A549 (cell line): ENCODE measurements at regions not wholly inside any gene's neighbourhood (a gene's known extent, or its start where the extent isn't known, plus 50 kb on each side); places are given as distances from the start of the nearest gene placed in this dataset.

Source experiments
- ATAC-seq, 2 experiments: fragments of 200-7000 bp in 1 of 2; fragments of >200 bp in 1 of 2; cut with Nextera tagmentation in 1 of 2; cut with Tn5 transposase in 1 of 2; 3 replicates each; pipeline versions ENCODE4 v1.8.0 to v1.9.1; 2018 to 2020; ENCODE audit warnings: mild to moderate bottlenecking in 1 of 2, moderate library complexity in 1 of 2
- CTCF ChIA-PET: fragments of 300-600 bp; sonication (Branson Sonifier 250); formaldehyde crosslinking; extraction: SDS; loops from one replicate; lab custom pipeline; 2021; ENCODE audit warnings: antibody characterized with exemption, inconsistent platforms; lab: Yijun Ruan, JAX
- POLR2A ChIA-PET: fragments of 350-600 bp; formaldehyde crosslinking; extraction: SDS; loops from one replicate; lab custom pipeline; 2021; ENCODE audit warnings: antibody characterized with exemption, inconsistent platforms; lab: Yijun Ruan, JAX
- DNase-seq, 2 experiments: peaks; one replicate each; pipeline versions ENCODE4 v3.0.0 to v3.0.0-alpha.2; 2011 to 2016; ENCODE audit warnings: low read depth in 1 of 2, low spot score in 1 of 2
- FAIRE-seq: peaks from 2 replicates; lab custom pipeline; 2011; peaks lifted over from hg19 to GRCh38; lab: Jason Lieb, UNC
- H3K27ac ChIP-seq, 2 experiments: fragments of >200 bp; sonication (Bioruptor Twin); formaldehyde crosslinking; 3 replicates each; pipeline ENCODE4 v1.5.1; 2016 to 2017
- H3K4me1 ChIP-seq: fragments of >200 bp; sonication (Bioruptor Twin); formaldehyde crosslinking; 3 replicates; pipeline ENCODE4 v1.6.1; 2016
- H3K4me2 ChIP-seq: fragments of >200 bp; sonication (Bioruptor Twin); formaldehyde crosslinking; 3 replicates; pipeline ENCODE4 v1.6.1; 2016
- H3K4me3 ChIP-seq: fragments of >200 bp; sonication (Bioruptor Twin); formaldehyde crosslinking; 3 replicates; pipeline ENCODE4 v1.5.1; 2016
- H3K9me3 ChIP-seq: fragments of >200 bp; sonication (Bioruptor Twin); formaldehyde crosslinking; 3 replicates; pipeline ENCODE4 v1.6.1; 2016
- BHLHE40 ChIP-seq: IDR thresholded peaks from 2 replicates; pipeline ENCODE4 v1.6.1; 2012; ENCODE audit warnings: low read depth, low read length, inconsistent platforms
- CBX8 ChIP-seq: fragments of 200-600 bp; sonication (generic); IDR thresholded peaks from 2 replicates; pipeline ENCODE4 v1.6.1; 2016
- FOSB ChIP-seq: fragments of 250-450 bp; sonication (Bioruptor Pico); IDR thresholded peaks from 2 replicates; pipeline ENCODE4 v1.5.0; 2020; ENCODE audit warnings: mild to moderate bottlenecking, moderate library complexity
- FOSL2 ChIP-seq, 2 experiments: fragments of 450-650 bp in 1 of 2; fragments of >200 bp in 1 of 2; sonication (Bioruptor Twin) in 1 of 2; formaldehyde crosslinking; IDR thresholded peaks; 2 replicates each; pipeline versions ENCODE4 v1.5.0 to v1.6.1; 2016 to 2020; ENCODE audit warnings: mild to moderate bottlenecking in 1 of 2, moderate library complexity in 1 of 2
- HEYL ChIP-seq: fragments of 250-450 bp; sonication (Bioruptor Pico); IDR thresholded peaks from 2 replicates; pipeline ENCODE4 v1.8.0; 2021; ENCODE audit warnings: mild to moderate bottlenecking, moderate library complexity
- HMGXB4 ChIP-seq: fragments of 250-450 bp; sonication (Bioruptor Pico); IDR thresholded peaks from 2 replicates; pipeline ENCODE4 v1.5.0; 2021; ENCODE audit warnings: mild to moderate bottlenecking, moderate library complexity, borderline replicate concordance
- HOXB13 ChIP-seq: fragments of 250-450 bp; sonication (Bioruptor Pico); IDR thresholded peaks from 2 replicates; pipeline ENCODE4 v1.5.0; 2020; ENCODE audit warnings: low read depth, mild to moderate bottlenecking, moderate library complexity
- HOXB5 ChIP-seq: fragments of 250-450 bp; sonication (Bioruptor Pico); IDR thresholded peaks from 2 replicates; pipeline ENCODE4 v1.5.0; 2020; ENCODE audit warnings: mild to moderate bottlenecking, moderate library complexity
- JUN ChIP-seq, 2 experiments: fragments of >200 bp; sonication (Bioruptor Twin); formaldehyde crosslinking; IDR thresholded peaks; 2 replicates in 1 of 2; 3 replicates in 1 of 2; pipeline ENCODE4 v1.6.1; 2016 to 2017
- JUNB ChIP-seq: fragments of >200 bp; sonication (Bioruptor Twin); formaldehyde crosslinking; IDR thresholded peaks from 2 replicates; pipeline ENCODE4 v1.6.1; 2016
- MYC ChIP-seq: IDR thresholded peaks from 2 replicates; pipeline ENCODE4 v1.6.1; 2012; ENCODE audit warnings: mild to moderate bottlenecking, inconsistent platforms, low read length, improper control_type of control experiment, borderline replicate concordance
- NFE2L2 ChIP-seq: fragments of 150-350 bp; conservative IDR thresholded peaks from 2 replicates; pipeline ENCODE4 v1.6.1; 2014; ENCODE audit warnings: low read length
- NPAS2 ChIP-seq: fragments of 250-450 bp; sonication (Bioruptor Pico); IDR thresholded peaks from 2 replicates; pipeline ENCODE4 v1.8.0; 2022; ENCODE audit warnings: mild to moderate bottlenecking, moderate library complexity, borderline replicate concordance
- RFX5 ChIP-seq: fragments of 450-650 bp; IDR thresholded peaks from 2 replicates; pipeline ENCODE4 v1.7.1; 2014; ENCODE audit warnings: antibody characterized with exemption, mild to moderate bottlenecking, moderate library complexity
- TFCP2L1 ChIP-seq: fragments of 250-450 bp; sonication (Bioruptor Pico); IDR thresholded peaks from 2 replicates; pipeline ENCODE4 v1.5.0; 2021; ENCODE audit warnings: mild to moderate bottlenecking
- TP53 ChIP-seq: fragments of 250-450 bp; sonication (Bioruptor Pico); IDR thresholded peaks from 2 replicates; pipeline ENCODE4 v1.5.0; 2021; ENCODE audit warnings: mild to moderate bottlenecking, moderate library complexity
- ZFP36 ChIP-seq: fragments of 450-650 bp; IDR thresholded peaks from 2 replicates; pipeline ENCODE4 v1.6.1; 2014; ENCODE audit warnings: borderline replicate concordance; ENCODE audit not compliant: partially characterized antibody
- WGBS: methylation state at CpG from one replicate; pipeline ENCODE4 v1.1.6; 2017; ENCODE audit errors: missing lambda C conversion rate; 5-methylcytosine and 5-hydroxymethylcytosine counted together
- TF ChIP-seq, protein P1 (sequence below): fragments of 200-600 bp; sonication (generic); IDR thresholded peaks from 2 replicates; pipeline ENCODE4 v1.6.1; 2016; ENCODE audit warnings: antibody characterized with exemption, mild to moderate bottlenecking, moderate library complexity
- TF ChIP-seq, protein P2 (sequence below): fragments of 150-350 bp; IDR thresholded peaks from 2 replicates; pipeline ENCODE4 v1.6.1; 2014; ENCODE audit warnings: low read depth, mild to moderate bottlenecking, low read length
- TF ChIP-seq, protein P3 (sequence below): fragments of >200 bp; sonication (Bioruptor Twin); formaldehyde crosslinking; IDR thresholded peaks from 3 replicates; pipeline ENCODE4 v1.5.1; 2016
- TF ChIP-seq, protein P4 (sequence below): fragments of 250-450 bp; sonication (Bioruptor Pico); IDR thresholded peaks from 2 replicates; pipeline ENCODE4 v1.5.0; 2020; ENCODE audit warnings: low read depth, mild to moderate bottlenecking, moderate library complexity

- DNase-seq (no peak), ATAC-seq (no peak), FAIRE-seq (no peak)
- H3K27ac ChIP-seq: no peak overlapping the region
- no peak overlapping the region for H3K4me3 ChIP-seq
- ChIA-PET POLR2A (no interaction called here), CTCF (interaction anchor here (1.3 kb wide), 1 partner anchor 288 kb away, joined by 4 read pairs; no protein-coding TSS in a partner anchor)
- TF ChIP-seq FOSB (CRISPR knock-in tag): no peak
- no peak overlapping the region for H3K4me2 ChIP-seq
- H3K4me1 ChIP-seq: no peaks in the 10 kb centered on the region
- no peaks in the 10 kb centered on the region for H3K9me3 ChIP-seq
- WGBS: 52% methylated on average over 6 of the region's 15 CpGs
Measured at GRCh38 chr22:49721211-49721763, 106.4 kb downstream of the BRD1 start.

- no peak for ATAC-seq
- CTCF ChIA-PET: interaction anchor here (1.3 to 1.9 kb wide), 2 partner anchors 15 to 287 kb away, joined by 4 read pairs; no protein-coding TSS in a partner anchor
Measured at GRCh38 chr22:49720279-49720959, 107.3 kb downstream of the BRD1 start.

DNA sequence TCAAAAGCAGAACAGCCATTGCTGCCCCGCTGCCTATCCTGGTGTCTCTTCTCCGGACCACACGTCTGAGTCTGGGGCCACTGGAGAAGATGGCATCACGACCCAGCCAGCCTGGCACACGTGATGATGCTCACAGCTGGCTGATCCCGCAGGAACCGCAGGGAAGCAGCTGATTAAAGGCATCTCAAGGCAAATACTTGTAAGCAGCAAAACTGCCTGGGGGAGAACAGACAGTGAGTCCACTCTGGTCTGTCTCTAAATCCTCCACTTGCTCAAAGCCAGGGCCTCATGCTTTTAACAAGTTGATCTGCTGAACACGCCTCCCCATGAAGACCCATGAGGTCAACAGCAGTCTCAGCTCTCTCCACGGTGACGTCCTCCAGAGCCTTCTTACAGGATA, 108.6 kb downstream of the BRD1 start:
- no peak overlapping the region for H3K27ac ChIP-seq
- H3K9me3 ChIP-seq: no peaks in the 10 kb centered on the region
- no peak for DNase-seq
- H3K4me1 ChIP-seq: 0 out of 3 replicates have a peak, but pooled peaks cover 3% of the 10 kb centered on the region
- no peak for ATAC-seq
- H3K4me3 ChIP-seq: no peak overlapping the region
- ChIA-PET POLR2A (no interaction called here), CTCF (interaction anchor here (1.9 kb wide), 1 partner anchor 14 kb away, joined by 4 read pairs; no protein-coding TSS in a partner anchor)
- no peak for FAIRE-seq
- H3K4me2 ChIP-seq: no peak overlapping the region
- 30% methylated on average over 9 of the region's 10 CpGs for whole genome bisulfite sequencing
- TF ChIP-seq TP53 (CRISPR knock-in tag) (no peak), MYC (no peak), JUNB (no peak), FOSL2 (IDR thresholded peaks at IDR 0.05) (no peak), FOSL2 (CRISPR knock-in tag; IDR thresholded peaks at IDR 0.05) (no peak), JUN (IDR thresholded peaks at IDR 0.05) (no peak), HEYL (CRISPR knock-in tag) (no peak), BHLHE40 (no peak), NFE2L2 (no peak), CBX8 (no peak), ZFP36 (no peak), TFCP2L1 (no peak), NPAS2 (CRISPR knock-in tag) (no peak)
- TF ChIP-seq, protein P1, sequence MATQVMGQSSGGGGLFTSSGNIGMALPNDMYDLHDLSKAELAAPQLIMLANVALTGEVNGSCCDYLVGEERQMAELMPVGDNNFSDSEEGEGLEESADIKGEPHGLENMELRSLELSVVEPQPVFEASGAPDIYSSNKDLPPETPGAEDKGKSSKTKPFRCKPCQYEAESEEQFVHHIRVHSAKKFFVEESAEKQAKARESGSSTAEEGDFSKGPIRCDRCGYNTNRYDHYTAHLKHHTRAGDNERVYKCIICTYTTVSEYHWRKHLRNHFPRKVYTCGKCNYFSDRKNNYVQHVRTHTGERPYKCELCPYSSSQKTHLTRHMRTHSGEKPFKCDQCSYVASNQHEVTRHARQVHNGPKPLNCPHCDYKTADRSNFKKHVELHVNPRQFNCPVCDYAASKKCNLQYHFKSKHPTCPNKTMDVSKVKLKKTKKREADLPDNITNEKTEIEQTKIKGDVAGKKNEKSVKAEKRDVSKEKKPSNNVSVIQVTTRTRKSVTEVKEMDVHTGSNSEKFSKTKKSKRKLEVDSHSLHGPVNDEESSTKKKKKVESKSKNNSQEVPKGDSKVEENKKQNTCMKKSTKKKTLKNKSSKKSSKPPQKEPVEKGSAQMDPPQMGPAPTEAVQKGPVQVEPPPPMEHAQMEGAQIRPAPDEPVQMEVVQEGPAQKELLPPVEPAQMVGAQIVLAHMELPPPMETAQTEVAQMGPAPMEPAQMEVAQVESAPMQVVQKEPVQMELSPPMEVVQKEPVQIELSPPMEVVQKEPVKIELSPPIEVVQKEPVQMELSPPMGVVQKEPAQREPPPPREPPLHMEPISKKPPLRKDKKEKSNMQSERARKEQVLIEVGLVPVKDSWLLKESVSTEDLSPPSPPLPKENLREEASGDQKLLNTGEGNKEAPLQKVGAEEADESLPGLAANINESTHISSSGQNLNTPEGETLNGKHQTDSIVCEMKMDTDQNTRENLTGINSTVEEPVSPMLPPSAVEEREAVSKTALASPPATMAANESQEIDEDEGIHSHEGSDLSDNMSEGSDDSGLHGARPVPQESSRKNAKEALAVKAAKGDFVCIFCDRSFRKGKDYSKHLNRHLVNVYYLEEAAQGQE: no peak
- TF ChIP-seq, protein P2, sequence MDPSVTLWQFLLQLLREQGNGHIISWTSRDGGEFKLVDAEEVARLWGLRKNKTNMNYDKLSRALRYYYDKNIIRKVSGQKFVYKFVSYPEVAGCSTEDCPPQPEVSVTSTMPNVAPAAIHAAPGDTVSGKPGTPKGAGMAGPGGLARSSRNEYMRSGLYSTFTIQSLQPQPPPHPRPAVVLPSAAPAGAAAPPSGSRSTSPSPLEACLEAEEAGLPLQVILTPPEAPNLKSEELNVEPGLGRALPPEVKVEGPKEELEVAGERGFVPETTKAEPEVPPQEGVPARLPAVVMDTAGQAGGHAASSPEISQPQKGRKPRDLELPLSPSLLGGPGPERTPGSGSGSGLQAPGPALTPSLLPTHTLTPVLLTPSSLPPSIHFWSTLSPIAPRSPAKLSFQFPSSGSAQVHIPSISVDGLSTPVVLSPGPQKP: no peak
- TF ChIP-seq, protein P3, sequence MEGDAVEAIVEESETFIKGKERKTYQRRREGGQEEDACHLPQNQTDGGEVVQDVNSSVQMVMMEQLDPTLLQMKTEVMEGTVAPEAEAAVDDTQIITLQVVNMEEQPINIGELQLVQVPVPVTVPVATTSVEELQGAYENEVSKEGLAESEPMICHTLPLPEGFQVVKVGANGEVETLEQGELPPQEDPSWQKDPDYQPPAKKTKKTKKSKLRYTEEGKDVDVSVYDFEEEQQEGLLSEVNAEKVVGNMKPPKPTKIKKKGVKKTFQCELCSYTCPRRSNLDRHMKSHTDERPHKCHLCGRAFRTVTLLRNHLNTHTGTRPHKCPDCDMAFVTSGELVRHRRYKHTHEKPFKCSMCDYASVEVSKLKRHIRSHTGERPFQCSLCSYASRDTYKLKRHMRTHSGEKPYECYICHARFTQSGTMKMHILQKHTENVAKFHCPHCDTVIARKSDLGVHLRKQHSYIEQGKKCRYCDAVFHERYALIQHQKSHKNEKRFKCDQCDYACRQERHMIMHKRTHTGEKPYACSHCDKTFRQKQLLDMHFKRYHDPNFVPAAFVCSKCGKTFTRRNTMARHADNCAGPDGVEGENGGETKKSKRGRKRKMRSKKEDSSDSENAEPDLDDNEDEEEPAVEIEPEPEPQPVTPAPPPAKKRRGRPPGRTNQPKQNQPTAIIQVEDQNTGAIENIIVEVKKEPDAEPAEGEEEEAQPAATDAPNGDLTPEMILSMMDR: no peak

More at GRCh38 chr22:49720279-49720959, 107.3 kb downstream of the BRD1 start:
- Histone ChIP-seq H3K27ac (no peak overlapping the region), H3K4me1 (0 out of 3 replicates have a peak, but pooled peaks cover 3% of the 10 kb centered on the region), H3K9me3 (no peaks in the 10 kb centered on the region), H3K4me2 (no peak overlapping the region), H3K4me3 (no peak overlapping the region)
- DNase-seq: no peak
- 55% methylated on average over 14 of the region's 18 CpGs for WGBS
- TF ChIP-seq HOXB5: no peak
- no peak for TF ChIP-seq BHLHE40
- TF ChIP-seq TFCP2L1: no peak
- TF ChIP-seq, protein P4, sequence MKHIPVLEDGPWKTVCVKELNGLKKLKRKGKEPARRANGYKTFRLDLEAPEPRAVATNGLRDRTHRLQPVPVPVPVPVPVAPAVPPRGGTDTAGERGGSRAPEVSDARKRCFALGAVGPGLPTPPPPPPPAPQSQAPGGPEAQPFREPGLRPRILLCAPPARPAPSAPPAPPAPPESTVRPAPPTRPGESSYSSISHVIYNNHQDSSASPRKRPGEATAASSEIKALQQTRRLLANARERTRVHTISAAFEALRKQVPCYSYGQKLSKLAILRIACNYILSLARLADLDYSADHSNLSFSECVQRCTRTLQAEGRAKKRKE (CRISPR knock-in tag): no peak
- no peak for TF ChIP-seq HOXB13 (CRISPR knock-in tag)
- TF ChIP-seq RFX5: no peak
- TF ChIP-seq HMGXB4 (CRISPR knock-in tag): no peak
- TF ChIP-seq, all 56 proteins: peak for 0
- POLR2A ChIA-PET: no interaction called here
- FAIRE-seq: no peak
